D721Med (cell line): ENCODE measurements at regions not wholly inside any gene's neighbourhood (a gene's known extent, or its start where the extent isn't known, plus 50 kb on each side); places are given as distances from the start of the nearest gene placed in this dataset.

Experiments used
- DNase-seq: peaks from one replicate; pipeline ENCODE4 v3.0.0; 2011; ENCODE audit warnings: low spot score; ENCODE audit not compliant: insufficient read length
- FAIRE-seq: peaks from 2 replicates; lab custom pipeline; 2011; peaks lifted over from hg19 to GRCh38; lab: Jason Lieb, UNC
- TF ChIP-seq, protein P1 (sequence below): IDR thresholded peaks from 2 replicates; pipeline ENCODE4 v1.5.1; 2012; ENCODE audit warnings: mild to moderate bottlenecking, control low read depth; ENCODE audit not compliant: insufficient read depth; ENCODE audit errors: missing control alignments

DNA sequence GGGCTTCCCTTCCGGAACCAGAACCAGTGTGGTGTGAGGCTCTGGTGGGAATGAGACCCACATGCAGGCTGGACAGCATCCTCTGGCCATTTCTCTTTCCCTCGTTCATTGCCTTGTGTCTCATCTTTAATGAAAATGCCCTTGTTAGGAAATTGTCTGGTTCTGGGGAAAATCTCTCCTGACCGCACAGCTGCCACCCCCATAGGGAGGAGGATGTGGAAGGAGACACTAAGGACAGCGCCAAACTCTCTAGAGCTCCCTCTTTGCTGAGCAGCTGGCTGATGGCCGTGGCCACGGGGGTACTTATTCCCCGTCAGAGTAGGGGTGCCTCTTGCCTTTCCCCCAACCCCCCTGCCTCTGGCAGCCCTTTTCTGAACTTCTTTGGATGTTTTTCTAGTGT lies 297.6 kb upstream of the C2CD4B start:
- no peak for DNase-seq
- no peak for FAIRE-seq
- TF ChIP-seq, protein P1, sequence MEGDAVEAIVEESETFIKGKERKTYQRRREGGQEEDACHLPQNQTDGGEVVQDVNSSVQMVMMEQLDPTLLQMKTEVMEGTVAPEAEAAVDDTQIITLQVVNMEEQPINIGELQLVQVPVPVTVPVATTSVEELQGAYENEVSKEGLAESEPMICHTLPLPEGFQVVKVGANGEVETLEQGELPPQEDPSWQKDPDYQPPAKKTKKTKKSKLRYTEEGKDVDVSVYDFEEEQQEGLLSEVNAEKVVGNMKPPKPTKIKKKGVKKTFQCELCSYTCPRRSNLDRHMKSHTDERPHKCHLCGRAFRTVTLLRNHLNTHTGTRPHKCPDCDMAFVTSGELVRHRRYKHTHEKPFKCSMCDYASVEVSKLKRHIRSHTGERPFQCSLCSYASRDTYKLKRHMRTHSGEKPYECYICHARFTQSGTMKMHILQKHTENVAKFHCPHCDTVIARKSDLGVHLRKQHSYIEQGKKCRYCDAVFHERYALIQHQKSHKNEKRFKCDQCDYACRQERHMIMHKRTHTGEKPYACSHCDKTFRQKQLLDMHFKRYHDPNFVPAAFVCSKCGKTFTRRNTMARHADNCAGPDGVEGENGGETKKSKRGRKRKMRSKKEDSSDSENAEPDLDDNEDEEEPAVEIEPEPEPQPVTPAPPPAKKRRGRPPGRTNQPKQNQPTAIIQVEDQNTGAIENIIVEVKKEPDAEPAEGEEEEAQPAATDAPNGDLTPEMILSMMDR, result no peak

DNA sequence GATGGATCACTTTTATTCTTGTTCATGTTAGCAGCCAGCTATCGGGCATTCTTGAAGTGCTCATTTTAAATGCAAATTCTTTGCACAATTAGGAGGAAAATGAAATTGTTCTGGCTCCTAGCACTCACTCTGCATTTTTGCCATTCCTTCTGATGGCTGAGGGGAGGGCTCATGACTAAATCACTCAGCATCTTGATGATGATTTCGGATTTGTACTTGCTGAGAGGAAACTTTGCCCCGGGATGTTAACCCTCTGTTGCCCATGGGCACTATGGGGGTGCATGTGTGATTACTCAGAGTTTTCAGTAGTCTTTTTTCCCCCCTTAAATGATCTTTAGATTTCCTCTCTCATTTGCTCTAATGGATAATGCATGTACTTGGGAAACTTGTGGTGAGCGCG lies 299.6 kb upstream of the C2CD4B start:
- FAIRE-seq (no peak), DNase-seq (no peak)
- TF ChIP-seq, protein P1, result no peak

DNA sequence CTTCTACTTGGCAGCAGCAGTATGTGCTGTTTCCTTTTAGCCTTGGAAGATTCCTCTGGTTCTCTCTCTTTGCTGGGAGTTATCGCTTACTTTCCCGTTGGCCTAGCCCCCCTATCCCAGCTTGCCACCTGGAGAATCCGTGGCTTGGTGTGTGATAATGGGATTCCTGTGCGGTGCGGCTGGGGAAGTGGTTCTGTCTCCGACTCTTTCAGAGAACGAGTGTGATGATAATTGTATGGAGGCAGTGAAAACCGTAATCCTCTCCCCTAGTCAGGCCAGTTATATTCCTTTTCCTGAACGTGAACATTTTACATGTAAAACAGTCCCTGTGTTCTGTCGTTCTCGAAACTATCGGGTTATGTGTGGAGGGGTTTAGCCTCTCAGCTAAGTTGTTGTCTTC lies 300.1 kb upstream of the C2CD4B start:
- FAIRE-seq (no peak), DNase-seq (no peak)
- TF ChIP-seq, protein P1, result no peak

DNA sequence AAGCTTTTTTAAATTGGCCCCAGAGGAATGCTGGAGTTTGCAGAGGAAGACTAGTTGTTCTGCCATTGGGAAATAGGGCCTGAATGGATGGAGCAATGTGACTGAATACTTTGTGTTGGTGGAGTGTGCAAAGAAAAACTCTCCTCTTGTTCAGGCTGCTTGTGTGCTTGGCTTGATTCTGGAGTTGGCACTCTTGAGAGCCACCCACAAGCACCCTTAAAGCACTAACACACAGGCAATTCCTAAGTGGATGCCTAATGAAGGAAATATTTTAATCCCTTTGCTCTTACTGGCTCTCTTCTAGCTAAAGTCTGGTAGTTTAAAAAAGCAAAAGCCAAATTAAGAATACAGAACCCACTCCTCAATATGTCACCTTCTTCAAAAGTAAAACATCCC lies 304.4 kb upstream of the C2CD4B start:
- FAIRE-seq (no peak), DNase-seq (no peak)
- TF ChIP-seq, protein P1, result no peak

DNA sequence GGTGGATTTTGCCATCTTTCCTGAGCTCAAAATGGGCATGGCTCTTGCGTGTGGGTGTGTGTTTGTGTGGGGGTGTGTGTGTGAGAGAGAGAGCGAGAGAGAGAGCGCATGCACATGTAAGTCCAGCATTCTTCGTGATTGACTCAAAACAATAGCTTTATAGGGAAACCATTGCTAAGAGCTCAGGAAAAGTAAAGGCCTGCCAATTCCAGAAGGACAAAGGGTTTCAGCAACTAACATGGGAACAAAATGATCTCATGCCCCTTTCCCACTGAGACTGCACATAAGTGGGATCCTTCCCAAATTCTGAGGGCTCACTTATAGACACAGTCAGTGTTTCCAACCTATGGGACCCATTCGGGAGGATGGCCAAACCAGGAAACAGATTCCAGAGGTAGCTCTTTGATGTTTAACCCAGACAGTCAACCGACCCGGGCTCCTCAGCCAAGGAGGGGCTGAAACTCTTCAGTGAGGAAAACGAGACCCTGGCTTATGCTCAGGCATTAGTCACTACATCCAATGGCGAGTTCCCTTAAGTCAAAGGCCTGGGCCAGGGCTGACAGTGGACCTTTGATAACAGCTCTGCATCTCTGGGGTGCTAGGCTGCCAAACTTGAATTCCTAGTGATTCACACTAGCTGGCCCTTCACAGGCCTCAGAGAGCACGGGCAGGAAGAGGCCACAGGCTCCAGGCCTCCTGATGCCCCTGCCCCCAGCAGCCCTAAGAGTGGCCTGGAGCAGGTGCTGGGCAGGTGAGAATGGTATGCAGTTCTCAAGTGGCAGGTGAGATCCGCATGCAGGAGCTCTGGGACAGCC lies 305.0 kb upstream of the C2CD4B start:
- DNase-seq (no peak), FAIRE-seq (no peak)
- TF ChIP-seq, protein P1, result no peak

DNA sequence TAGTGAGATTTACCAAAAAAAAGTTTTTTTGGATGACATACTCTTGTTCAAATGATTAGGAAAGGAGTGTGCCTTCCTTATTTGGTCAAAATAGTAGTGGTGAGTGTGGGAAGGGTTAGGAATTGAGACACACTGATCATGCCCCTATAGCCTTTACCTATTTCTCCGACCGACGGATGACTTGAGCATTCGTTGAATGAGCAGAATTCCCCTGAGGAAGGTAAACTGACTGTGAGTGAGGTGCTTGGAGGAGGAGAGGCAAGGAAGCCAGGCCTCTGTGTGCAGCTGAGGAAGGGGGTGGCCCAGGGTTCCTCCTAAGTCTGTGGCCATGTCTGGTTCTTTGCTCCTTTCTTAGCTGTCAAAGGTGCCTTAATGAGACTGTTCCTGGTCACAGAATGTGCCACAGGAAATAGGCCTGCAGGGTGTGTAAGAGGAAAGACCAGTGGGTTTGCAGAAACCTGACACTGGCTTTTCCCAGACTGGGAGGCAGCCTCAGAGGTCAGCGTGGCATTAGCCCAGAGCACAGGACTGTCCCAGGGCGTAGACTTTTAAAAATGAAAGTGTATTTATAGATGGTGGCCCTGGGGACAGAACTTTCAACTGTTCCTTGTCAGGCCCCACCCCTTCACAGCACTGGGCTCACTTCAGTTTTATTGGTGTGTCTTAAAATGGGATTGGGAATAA lies 307.7 kb upstream of the C2CD4B start:
- FAIRE-seq, result no peak

More for the DNA sequence above, 307.7 kb upstream of the C2CD4B start:
- no peak for DNase-seq
- TF ChIP-seq, protein P1, result no peak
